ENCODE measurements at regions not wholly inside any gene's neighbourhood (a gene's known extent, or its start where the extent isn't known, plus 50 kb on each side); places are given as distances from the start of the nearest gene placed in this dataset.

GRCh38 chr20:62557999-62558408 lies 82.2 kb upstream of the GATA5 start:
- Histone ChIP-seq H3K9me2 (ENCODE audit: low read depth, low read length) (no peaks in the 10 kb centered on the region), H2AFZ (ENCODE audit: low read length) (no peak overlapping the region), H3K9me3 (ENCODE audit: low read length) (no peaks in the 10 kb centered on the region), H3K4me3 (ENCODE audit: low read depth, low read length, poor library complexity, severe bottlenecking) (no peak overlapping the region), H4K20me1 (ENCODE audit: insufficient read depth, low read length) (no peaks in the 10 kb centered on the region), H3F3A (ENCODE audit: insufficient read depth, low read length) (no peaks in the 10 kb centered on the region), H3K4me1 (ENCODE audit: insufficient read depth, low read length, severe bottlenecking) (no peaks in the 10 kb centered on the region), H3K9ac (ENCODE audit: low read length) (no peak overlapping the region), H3K4me2 (ENCODE audit: low read length) (no peak overlapping the region), H3K36me3 (ENCODE audit: insufficient read depth, low read length) (no peaks in the 10 kb centered on the region), H3K79me2 (ENCODE audit: insufficient read depth, low read length) (no peaks in the 10 kb centered on the region), H3K27ac (ENCODE audit: low read depth, low read length, poor library complexity, severe bottlenecking) (no peak overlapping the region), H3K27me3 (ENCODE audit: insufficient read depth, low read length) (peaks cover 5% of the 10 kb centered on the region)
- no peak for TF ChIP-seq EZH2 (IDR thresholded peaks at IDR 0.05; ENCODE audit: borderline replicate concordance, low read length)
- TF ChIP-seq CTCF (IDR thresholded peaks at IDR 0.05; ENCODE audit: low read length) = no peak

- Histone ChIP-seq H3K4me2 (ENCODE audit: low read length) (no peak overlapping the region), H2AFZ (ENCODE audit: low read length) (no peak overlapping the region), H3F3A (ENCODE audit: insufficient read depth, low read length) (no peaks in the 10 kb centered on the region), H3K9ac (ENCODE audit: low read length) (no peak overlapping the region), H3K27me3 (ENCODE audit: insufficient read depth, low read length) (peaks cover 6% of the 10 kb centered on the region), H3K79me2 (ENCODE audit: insufficient read depth, low read length) (no peaks in the 10 kb centered on the region), H3K9me3 (ENCODE audit: low read length) (no peaks in the 10 kb centered on the region), H3K4me3 (ENCODE audit: low read depth, low read length, poor library complexity, severe bottlenecking) (no peak overlapping the region), H4K20me1 (ENCODE audit: insufficient read depth, low read length) (no peaks in the 10 kb centered on the region), H3K9me2 (ENCODE audit: low read depth, low read length) (no peaks in the 10 kb centered on the region), H3K27ac (ENCODE audit: low read depth, low read length, poor library complexity, severe bottlenecking) (no peak overlapping the region), H3K4me1 (ENCODE audit: insufficient read depth, low read length, severe bottlenecking) (no peaks in the 10 kb centered on the region), H3K36me3 (ENCODE audit: insufficient read depth, low read length) (no peaks in the 10 kb centered on the region)
- TF ChIP-seq CTCF (IDR thresholded peaks at IDR 0.05; ENCODE audit: low read length) (no peak), EZH2 (IDR thresholded peaks at IDR 0.05; ENCODE audit: borderline replicate concordance, low read length) (no peak)
Observed at GRCh38 chr20:62558779-62559178, 83.0 kb upstream of the GATA5 start.

GRCh38 chr20:62560162-62560561 lies 82.1 kb upstream of the SLCO4A1 start:
- peaks cover 8% of the 10 kb centered on the region for H3K27me3 ChIP-seq (ENCODE audit: insufficient read depth, low read length)

More at GRCh38 chr20:62560162-62560561, 82.1 kb upstream of the SLCO4A1 start:
- H3K27ac ChIP-seq (ENCODE audit: low read depth, low read length, poor library complexity, severe bottlenecking) = no peak overlapping the region
- H4K20me1 ChIP-seq (ENCODE audit: insufficient read depth, low read length) = no peaks in the 10 kb centered on the region
- no peaks in the 10 kb centered on the region for H3K79me2 ChIP-seq (ENCODE audit: insufficient read depth, low read length)
- H3K9me3 ChIP-seq (ENCODE audit: low read length) = no peaks in the 10 kb centered on the region
- H3K4me3 ChIP-seq (ENCODE audit: low read depth, low read length, poor library complexity, severe bottlenecking) = no peak overlapping the region
- H3K9me2 ChIP-seq (ENCODE audit: low read depth, low read length) = no peaks in the 10 kb centered on the region
- no peak overlapping the region for H3K4me2 ChIP-seq (ENCODE audit: low read length)
- no peak overlapping the region for H2AFZ ChIP-seq (ENCODE audit: low read length)
- no peaks in the 10 kb centered on the region for H3K36me3 ChIP-seq (ENCODE audit: insufficient read depth, low read length)
- H3F3A ChIP-seq (ENCODE audit: insufficient read depth, low read length) = no peaks in the 10 kb centered on the region
- no peak for TF ChIP-seq EZH2 (IDR thresholded peaks at IDR 0.05; ENCODE audit: borderline replicate concordance, low read length)
- TF ChIP-seq CTCF (IDR thresholded peaks at IDR 0.05; ENCODE audit: low read length) = no peak
- H3K9ac ChIP-seq (ENCODE audit: low read length) = no peak overlapping the region
- no peaks in the 10 kb centered on the region for H3K4me1 ChIP-seq (ENCODE audit: insufficient read depth, low read length, severe bottlenecking)
